Retina (tissue), 1 donor: ENCODE measurements at regions not wholly inside any gene's neighbourhood (a gene's known extent, or its start where the extent isn't known, plus 50 kb on each side); places are given as distances from the start of the nearest gene placed in this dataset.

Experiments
- DNase-seq: peaks from one replicate; pipeline ENCODE4 v3.0.0-alpha.2; 2016

GRCh38 chr3:167188592-167188991 is 191.5 kb downstream of the ZBBX start:
- DNase-seq: no peak

GRCh38 chr3:167187221-167187620 is 192.9 kb downstream of the ZBBX start:
- DNase-seq: no peak

- DNase-seq: no peak
These were observed 195.6 kb downstream of the ZBBX start for GRCh38 chr3:167184511-167184910.

- no peak for DNase-seq
These were observed 207.7 kb downstream of the ZBBX start for GRCh38 chr3:167172377-167172776.

- DNase-seq: no peak
These were observed 212.6 kb downstream of the ZBBX start for GRCh38 chr3:167167491-167167890.

DNA sequence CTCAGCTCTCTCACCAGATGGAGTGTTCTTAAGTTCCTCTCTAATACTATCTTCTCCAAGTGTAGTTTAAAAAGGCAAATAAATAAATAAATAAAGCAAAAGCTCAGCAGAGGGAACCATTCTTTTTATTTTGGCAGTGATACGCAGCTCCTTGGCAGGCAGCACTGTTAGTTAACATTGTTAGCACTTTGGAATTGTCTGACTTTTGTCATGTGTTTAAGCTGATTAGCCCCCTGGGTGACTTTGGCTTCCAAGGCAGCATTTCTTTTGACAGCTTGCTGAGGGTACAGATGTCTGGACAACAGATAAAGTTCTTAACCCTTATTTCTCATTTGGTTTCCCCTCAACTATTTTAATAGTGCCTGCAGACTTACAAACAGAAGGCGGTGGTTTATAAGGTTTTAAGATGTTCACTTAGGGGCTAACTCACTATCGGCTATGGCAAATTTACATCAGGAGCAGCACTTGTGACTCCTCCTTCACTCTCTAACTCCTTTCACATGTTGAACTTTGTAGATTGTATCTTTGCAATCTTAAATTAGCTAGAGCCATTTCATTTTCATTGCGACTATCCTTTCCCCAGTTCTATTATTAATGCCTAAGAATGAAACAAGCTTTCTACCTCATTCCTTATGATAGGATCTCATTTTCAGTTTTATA is 213.4 kb downstream of the ZBBX start:
- DNase-seq: no peak

- DNase-seq: no peak
These were observed 214.1 kb downstream of the ZBBX start for GRCh38 chr3:167166012-167166411.

- no peak for DNase-seq
These were observed 216.5 kb downstream of the ZBBX start for GRCh38 chr3:167163580-167163979.

DNA sequence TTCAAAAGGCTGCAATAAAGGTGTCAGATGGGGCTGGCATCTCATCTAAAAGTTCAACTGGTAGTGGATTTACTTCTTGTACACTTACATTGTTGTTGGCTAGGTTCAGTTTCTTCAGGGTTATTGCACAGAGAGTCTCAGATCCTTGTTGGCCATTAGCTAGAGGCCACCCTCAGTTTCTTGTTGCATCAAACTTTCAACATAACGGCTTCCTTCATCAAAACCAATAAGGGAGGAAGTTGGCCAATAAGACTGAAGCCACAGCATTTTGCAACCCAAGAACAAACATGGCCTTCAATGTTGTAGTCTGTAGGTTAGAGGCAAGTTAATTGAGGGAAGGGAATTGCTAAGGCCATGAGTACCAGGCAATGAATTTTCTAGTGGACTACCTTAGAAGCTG is 218.0 kb downstream of the ZBBX start:
- DNase-seq: no peak

- DNase-seq: no peak
These were observed 219.3 kb downstream of the ZBBX start for GRCh38 chr3:167160781-167161180.

DNA sequence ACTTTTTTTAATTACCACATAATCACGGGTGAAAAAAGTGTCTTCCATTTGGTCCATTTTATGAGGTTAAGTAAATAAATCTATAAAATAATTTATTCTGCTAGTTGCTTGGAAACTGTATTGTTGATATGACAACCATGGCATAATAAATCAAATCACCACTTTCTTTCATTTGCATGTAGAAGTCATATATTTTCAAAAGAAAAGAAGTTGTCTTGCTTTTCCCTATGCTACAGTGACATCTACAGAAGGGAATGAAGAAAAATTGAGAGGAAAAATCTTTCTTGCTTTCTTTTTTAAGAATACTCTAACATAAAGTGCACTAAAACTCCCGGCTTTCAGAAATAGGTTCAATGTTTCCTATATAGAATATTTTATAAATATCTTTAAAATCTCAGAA is 228.5 kb downstream of the ZBBX start:
- DNase-seq: no peak

DNA sequence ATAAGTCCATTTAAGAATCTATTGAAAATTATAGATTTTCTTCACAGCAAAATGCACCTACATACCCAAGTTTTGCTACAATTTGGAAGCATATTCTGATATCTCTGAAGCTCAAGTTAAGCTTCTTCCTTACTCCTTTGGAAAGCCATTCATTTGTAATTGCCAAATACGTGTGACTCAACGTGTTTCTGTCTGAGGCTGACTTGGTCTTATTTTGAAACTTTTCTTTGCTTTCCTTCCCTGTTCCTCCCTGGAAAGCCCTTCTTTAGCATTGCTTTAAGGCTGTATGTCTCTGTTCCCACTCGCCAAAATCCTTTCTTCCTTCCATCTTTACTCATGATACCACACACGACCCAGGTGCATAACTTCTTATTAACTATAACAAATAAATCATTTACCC is 232.0 kb downstream of the ZBBX start:
- no peak for DNase-seq

DNA sequence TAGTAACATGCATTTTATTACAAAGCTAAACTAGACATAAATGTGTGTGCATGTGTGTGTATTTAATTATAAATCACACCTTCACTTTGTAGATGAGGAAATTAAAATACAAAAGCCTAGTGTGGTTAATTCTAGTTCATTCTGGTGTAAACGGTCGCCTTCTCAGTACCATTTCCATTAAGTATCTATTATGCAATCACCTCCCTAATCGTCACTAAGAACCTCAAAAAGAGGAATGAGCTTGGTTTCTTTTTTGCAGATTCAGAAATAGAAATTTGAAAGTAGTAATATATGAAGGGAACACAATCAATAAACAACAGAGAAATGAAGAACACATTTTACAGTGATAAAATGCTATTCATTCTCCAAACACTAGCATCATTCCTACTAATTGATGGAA is 233.2 kb downstream of the ZBBX start:
- no peak for DNase-seq

GRCh38 chr3:167125612-167126407 is 254.3 kb downstream of the ZBBX start:
- no peak for DNase-seq

DNA sequence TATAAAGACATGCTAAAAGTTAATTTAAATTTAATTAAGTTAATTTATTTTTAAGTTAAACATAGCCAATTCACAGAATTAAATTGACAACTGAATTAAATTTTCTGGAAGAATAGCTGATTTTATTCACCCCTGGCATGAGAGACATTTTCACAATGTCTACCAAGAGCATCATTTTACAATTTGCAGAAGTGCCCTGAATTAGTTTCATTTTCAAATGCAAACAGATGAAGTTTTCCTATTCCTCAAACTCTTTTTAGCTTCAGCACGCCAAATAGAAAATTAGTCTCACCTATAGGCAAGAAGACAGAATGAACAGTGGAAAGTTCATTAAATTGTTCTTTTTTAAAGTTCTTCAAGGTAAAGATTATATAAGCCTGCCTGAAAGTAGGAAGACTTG is 259.3 kb downstream of the ZBBX start:
- DNase-seq: no peak

GRCh38 chr3:167116120-167116922 is 263.8 kb downstream of the ZBBX start:
- no peak for DNase-seq

- no peak for DNase-seq
These were observed 264.7 kb downstream of the ZBBX start for GRCh38 chr3:167115331-167115934.

GRCh38 chr3:167114619-167115018 is 265.5 kb downstream of the ZBBX start:
- no peak for DNase-seq

DNA sequence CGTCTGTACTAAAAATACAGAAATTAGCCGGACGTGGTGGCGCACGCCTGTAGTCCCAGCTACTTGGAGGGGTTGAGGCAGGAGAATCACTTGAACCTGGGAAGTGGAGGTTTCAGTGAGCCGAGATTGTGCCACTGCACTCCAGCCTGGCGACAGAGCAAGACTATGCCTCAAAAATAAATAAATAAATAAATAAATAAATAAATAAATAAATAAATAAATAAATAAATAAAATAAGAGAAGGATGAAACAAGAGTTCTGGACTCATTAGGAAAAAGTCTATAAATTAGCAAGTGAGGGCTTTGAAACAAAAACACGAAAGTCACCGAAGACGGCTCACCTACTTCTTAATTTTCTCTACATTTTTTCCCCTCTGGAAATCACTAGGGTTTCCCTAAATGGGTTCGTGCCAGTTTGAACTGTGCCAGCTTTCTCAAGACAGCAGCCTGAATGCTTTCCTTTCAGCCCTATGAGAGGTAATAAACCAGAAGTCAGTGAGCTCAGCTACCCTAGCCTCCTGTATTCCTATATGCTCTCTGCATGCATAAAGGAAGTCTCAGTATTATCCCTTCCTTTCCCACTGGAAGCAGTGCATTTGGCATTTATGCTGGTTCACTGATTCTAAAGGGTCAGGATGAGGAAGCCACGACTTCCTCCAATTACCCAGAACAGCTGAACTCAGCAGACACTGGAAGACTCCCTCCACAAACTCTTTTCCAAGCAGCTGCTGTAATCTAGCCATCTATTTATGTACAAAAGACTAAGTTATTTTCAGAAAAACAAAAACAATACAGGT is 266.9 kb downstream of the ZBBX start:
- peak; percentile 28 for DNase-seq

DNA sequence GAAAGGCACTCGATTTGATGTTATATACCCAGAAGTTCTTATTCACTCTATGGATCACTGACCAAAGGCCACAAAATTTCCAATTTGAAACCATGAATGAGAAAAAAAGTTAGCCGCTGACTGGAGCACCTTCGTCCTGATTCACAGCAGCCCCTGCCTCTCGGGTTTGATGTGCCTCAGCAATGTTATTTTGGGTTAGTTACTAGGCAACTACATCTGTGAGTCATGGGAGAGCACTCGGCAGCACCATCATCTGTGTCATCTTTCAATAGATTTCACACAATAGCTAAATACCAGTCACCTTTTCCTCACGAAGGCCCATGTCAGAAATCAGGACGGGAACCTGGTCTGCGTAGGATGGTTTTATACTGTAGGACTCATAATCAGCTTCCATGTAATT is 269.2 kb downstream of the ZBBX start:
- peak; percentile 20 for DNase-seq

DNA sequence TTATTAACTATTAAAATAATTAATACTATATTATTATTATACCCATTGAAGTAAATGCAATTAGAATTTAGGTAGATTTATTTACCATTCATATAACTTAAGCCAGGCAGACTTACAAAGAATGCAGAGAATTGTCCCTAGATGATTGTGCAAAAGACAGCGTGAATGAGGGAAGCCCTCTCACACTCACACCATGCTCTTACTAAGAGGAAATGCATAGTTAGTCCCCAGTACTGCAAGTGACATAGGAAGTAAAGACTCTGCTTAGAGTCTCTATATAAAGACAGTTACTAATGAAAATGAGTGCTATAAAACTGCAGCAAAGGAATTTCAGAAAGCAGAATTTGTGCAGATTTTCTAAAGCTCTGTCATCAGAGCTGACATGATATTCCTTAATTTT is 270.4 kb downstream of the ZBBX start:
- DNase-seq: no peak

GRCh38 chr3:167106456-167106855 is 273.6 kb downstream of the ZBBX start:
- no peak for DNase-seq

GRCh38 chr3:167102071-167102470 is 278.0 kb downstream of the ZBBX start:
- DNase-seq: no peak
